ENCODE measurements at regions not wholly inside any gene's neighbourhood (a gene's known extent, or its start where the extent isn't known, plus 50 kb on each side); places are given as distances from the start of the nearest gene placed in this dataset.

- TF ChIP-seq CTCF (IDR thresholded peaks at IDR 0.05) (no peak), POLR2A (IDR thresholded peaks at IDR 0.05) (no peak)
Measured at GRCh38 chr1:177884479-177885021, 85.3 kb downstream of the SEC16B start.
